HT-29 (cell line): ENCODE measurements at regions not wholly inside any gene's neighbourhood (a gene's known extent, or its start where the extent isn't known, plus 50 kb on each side); places are given as distances from the start of the nearest gene placed in this dataset.

Experiments used
- DNase-seq: peaks from one replicate; pipeline ENCODE4 v3.0.0-alpha.2; 2015; ENCODE audit warnings: low spot score

DNA sequence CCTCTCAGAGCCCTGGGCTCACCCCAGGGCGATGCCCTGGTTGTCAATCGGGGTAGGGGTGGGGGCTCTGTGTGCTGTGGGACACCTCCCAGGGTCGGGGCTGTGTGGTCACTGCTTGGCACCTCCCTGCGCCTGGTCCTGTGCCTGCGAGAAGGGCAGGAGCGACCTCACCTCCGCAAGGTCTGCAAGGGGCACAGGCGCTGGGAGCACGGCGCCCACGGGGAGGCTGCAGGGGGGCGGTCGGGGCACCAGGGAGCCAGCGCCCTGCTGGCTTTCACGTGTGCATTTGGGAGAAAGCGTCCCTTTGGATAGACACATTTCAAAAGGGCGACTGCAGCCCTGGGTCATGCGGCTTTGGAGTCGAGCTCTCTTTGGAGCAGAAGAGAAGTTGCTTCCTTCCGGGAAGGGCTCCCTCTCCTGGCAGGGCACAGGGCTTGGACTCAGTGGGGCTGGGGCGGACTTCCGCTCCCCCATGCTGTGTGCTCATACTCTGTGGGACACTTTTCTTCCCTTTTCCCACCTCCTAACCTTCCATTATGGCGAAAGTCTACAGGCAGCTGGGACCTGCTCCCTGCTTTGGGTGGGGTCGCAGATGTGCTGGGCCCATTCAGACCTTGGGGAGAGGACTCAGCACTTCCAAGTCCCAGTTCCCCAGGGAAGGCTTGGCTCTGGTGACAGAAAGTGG is 52.9 kb upstream of the SLC28A3 start:
- no peak for DNase-seq

DNA sequence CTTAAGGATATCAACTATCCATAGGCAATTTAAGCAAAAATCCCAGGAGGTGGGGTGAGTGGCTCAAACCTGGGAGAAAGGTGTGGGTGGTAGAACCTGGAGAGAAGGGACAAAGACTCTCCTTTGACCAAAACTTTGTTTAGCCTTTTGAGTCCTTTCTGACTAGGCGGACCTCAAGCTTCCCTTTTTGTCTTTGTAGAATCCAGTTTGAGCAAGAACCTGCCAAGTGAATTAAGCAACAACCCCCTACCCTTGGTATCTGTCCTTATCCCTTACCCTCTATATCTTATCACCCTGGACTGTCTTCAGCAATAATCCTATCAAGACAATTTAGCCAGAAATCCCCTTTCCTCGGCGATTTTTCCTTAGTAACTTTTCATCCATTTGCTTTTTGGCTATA is 53.5 kb upstream of the SLC28A3 start:
- DNase-seq, result no peak

DNA sequence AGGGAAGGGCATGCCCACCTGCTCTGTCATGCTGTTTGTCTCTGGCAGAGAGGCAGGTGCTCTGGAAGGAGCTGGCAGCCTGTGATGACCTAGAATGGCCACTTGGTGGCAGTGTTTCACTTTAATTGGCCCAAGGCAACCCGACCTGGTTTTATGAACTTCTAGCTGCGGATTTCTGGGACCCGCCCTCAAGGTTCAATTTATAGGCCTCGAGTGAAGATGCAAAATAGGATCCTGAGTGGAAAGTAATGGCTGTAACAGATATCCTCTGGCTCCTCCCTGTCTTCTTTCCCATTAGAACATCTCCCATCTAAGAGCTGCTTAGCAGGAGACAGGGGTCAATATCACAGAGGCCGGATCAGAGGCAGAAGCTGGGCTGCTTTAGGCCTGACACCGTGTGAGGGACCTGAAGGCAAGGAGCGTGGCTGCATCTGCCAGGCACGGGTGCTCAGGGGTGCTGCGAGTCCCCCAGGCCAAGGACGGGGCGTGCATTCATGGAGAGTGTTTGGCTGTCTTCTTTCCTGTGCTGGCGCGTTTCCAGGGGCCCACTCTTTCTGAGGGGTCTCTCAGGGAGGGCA is 56.7 kb upstream of the SLC28A3 start:
- peak; percentile 89 for DNase-seq

GRCh38 chr9:84397822-84398221 is 57.3 kb upstream of the SLC28A3 start:
- DNase-seq, result peak; percentile 28

- no peak for DNase-seq
Observed at GRCh38 chr9:84402517-84402916, 62.0 kb upstream of the SLC28A3 start.

DNA sequence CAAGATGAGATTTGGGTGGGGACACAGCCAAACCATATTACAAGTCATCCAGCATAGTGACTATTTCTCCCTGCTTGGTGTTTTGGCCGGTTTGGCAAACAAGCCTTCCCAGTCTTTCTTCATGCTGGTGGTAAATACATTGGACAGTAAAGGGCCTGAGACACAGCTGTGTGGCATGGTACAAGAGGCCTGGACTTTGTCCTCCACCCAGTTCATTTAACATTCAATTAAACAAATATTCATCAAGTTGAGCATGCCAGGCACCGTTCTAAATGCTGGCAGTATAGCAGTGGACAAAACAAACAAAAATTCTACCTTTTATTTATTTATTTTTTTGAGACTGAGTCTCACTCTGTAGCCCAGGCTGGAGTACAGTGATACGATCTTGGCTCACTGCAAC is 62.7 kb upstream of the SLC28A3 start:
- no peak for DNase-seq

- DNase-seq, result no peak
Observed at GRCh38 chr9:84404095-84404686, 63.6 kb upstream of the SLC28A3 start.

GRCh38 chr9:84405667-84406066 is 65.1 kb upstream of the SLC28A3 start:
- DNase-seq, result no peak

GRCh38 chr9:84408416-84408815 is 67.9 kb upstream of the SLC28A3 start:
- no peak for DNase-seq

- no peak for DNase-seq
Observed at GRCh38 chr9:84411683-84412267, 71.2 kb upstream of the SLC28A3 start.

- no peak for DNase-seq
Observed at GRCh38 chr9:84412654-84413053, 72.1 kb upstream of the SLC28A3 start.

- DNase-seq, result no peak
Observed at GRCh38 chr9:84413301-84413700, 72.7 kb upstream of the SLC28A3 start.

- peak; percentile 8 for DNase-seq
Observed at GRCh38 chr9:84419031-84419602, 78.6 kb upstream of the SLC28A3 start.

DNA sequence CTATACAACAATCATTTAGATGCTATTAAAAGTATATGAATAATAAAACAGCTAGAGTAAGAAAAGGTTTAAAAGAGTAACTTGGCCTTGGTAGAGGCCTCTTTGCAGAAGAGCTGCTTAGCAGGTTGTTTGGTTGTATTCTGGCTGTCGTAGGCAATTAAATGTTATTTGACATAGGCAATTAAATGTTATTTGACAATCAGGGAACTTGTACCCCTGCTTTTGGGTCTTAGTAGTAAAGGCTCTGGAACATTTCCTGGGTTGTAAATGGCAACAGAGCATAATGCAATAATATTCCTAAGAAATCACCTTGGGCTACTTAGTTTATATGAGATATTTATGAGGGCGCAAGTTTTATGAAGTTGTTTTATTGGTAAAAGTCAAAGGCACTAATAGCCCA is 84.4 kb upstream of the SLC28A3 start:
- no peak for DNase-seq

DNA sequence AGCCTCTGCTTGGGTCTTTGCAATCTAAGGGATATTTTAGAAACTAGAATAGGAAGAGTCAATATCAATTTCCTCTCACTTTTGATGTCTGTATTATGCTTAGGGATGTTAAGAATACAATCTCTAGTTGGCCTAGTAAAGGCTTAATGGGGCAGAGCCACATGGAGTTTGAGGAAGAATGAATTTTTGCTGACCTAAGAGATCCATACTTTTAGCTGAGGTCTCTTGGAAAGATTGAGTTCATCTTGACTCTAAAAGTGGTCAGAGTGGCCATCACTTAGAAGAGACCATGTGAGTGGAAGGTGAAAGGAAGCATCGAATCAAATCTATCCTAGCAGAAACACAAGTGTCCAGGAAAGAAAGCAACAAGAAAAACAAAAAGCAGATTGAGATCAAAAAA is 92.2 kb upstream of the SLC28A3 start:
- DNase-seq, result no peak

- no peak for DNase-seq
Observed at GRCh38 chr9:84435902-84436301, 95.3 kb upstream of the SLC28A3 start.

DNA sequence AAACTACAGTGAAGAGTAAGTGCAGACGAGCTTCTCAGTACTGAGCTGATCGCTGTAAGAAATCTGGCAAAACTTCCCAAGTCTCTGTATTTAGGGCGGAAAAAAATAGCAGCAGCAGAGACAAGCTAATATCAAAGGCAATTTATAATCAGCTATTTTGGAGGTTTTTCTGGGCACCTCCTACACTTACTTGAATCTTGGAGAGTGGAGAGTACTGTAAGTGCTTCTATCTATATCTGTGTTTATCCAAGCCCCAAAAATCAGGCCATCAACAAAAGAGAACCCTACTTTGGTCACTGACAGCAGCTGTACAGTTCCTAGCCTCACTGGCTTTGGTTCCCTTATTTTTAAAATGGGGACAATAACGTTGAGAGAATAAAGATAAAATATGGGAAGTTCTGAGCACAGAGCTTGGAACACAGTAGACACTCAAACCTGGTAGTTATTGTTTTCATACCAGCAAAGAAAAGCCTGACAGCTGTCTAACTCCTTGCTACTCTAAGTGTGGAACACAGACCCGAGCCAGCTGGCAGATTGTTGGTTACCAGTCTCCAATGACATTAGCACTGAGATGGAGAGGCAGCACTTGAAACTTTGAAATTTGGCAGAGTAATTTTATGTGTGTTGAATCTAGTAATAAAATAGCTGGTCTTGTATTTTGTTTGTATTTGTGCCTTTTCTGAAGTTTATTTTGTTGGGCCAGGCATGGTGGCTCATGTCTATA is 96.0 kb upstream of the SLC28A3 start:
- no peak for DNase-seq

DNA sequence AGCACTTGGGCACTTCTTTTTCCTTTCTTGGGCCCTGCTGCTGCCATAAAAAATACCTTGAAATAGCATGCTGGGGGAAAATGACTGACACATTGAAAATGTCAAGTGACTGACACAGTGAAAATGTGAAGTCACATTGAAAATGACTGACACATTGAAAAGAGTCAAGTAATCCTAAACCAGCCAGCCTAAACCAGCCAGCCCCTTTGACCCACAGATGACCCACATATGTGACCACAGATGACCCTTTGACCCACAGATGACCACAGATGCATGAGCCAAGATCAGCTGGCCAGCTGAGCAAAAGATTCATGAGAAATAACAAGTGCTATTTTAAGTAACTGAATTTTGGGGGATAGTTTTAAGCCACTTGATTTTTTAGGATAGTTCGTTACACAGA is 97.8 kb upstream of the SLC28A3 start:
- no peak for DNase-seq

DNA sequence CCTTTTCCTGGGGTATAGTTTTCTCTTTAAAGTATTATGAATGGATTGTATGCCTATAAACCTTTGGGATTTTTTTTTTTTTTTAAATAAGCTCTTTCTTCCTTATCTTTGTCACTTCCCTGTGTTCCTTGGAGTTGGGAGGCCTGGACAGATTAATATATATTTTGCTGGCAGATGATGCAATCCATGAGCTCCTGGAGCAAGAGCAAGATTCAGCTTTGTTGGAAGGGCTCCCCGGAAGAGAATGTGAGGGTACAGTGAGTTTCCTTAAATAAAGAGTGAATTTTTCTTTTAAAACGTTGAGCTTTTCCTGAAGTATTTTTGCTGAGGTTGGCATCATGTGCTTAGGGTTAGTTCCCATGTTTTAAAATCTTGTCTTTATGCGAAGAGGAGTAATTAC is 98.7 kb upstream of the SLC28A3 start:
- no peak for DNase-seq

DNA sequence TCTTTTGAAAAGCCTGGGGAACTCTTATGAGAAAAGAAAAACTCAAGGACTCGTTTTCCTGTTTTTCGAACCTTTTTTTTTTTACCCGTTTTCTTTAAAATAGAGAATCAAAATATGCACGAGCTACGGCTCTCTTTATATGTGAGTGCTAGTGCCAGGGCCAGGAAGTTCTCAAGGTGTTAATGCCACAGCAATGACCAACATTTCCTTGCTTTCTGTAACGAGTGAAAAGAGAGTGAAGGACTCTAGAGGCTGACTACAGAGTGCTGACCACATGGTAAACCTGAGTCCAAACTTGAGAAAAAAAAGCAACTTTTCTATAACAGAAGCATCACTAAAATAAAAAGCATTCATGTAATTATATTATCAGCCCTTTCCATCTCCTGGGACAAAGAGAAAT is 102.2 kb upstream of the SLC28A3 start:
- no peak for DNase-seq

- no peak for DNase-seq
Observed at GRCh38 chr9:84445737-84446136, 105.2 kb upstream of the SLC28A3 start.

DNA sequence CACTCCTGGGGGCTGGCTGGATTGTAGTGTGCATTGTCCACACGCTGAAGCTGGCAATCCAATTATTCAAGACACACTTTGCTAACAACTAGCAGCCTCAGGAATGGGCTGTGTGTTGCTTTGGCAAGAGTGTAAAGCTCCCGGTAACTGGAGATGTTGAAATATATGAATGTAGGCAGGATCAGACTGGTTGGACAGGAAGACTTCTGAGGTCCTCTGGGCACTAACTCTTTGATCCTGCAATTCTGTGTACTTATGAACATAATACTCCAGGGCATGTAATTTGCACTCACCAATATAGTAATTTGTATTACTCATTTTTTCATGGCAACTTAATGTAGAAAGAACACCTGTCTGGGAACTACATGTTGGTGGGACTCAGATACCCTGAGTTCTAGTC is 106.7 kb upstream of the SLC28A3 start:
- no peak for DNase-seq
